ENCODE measurements at regions not wholly inside any gene's neighbourhood (a gene's known extent, or its start where the extent isn't known, plus 50 kb on each side); places are given as distances from the start of the nearest gene placed in this dataset.
"Not testable (repeated sequence)": the region's sequence is repeated elsewhere in the genome, so short reads cannot be mapped to it uniquely, and the experiment has no call there.

GRCh38 chr17:68759002-68759342 is 157.8 kb upstream of the FAM20A start:
- DNase-seq (ENCODE audit: extremely low spot score in 2 of 2) = no peak
- H3K9me3 ChIP-seq = no peaks in the 10 kb centered on the region
- H3K27me3 ChIP-seq = no peaks in the 10 kb centered on the region
- H3K4me3 ChIP-seq = no peak overlapping the region
- no peaks in the 10 kb centered on the region for H3K36me3 ChIP-seq
- TF ChIP-seq POLR2AphosphoS5 (IDR thresholded peaks at IDR 0.05; ENCODE audit: insufficient read depth in 1 of 2, low read depth in 1 of 2) (no peak), CTCF (IDR thresholded peaks at IDR 0.05) (no peak)
- peaks cover 10% of the 10 kb centered on the region for H3K4me1 ChIP-seq
- peak overlapping the region; percentile 78 for H3K27ac ChIP-seq
- intact Hi-C loops (cut with DNase I) = loop anchor here (5.0 kb wide), 1 partner anchor 227 kb away; no protein-coding TSS in a partner anchor

DNA sequence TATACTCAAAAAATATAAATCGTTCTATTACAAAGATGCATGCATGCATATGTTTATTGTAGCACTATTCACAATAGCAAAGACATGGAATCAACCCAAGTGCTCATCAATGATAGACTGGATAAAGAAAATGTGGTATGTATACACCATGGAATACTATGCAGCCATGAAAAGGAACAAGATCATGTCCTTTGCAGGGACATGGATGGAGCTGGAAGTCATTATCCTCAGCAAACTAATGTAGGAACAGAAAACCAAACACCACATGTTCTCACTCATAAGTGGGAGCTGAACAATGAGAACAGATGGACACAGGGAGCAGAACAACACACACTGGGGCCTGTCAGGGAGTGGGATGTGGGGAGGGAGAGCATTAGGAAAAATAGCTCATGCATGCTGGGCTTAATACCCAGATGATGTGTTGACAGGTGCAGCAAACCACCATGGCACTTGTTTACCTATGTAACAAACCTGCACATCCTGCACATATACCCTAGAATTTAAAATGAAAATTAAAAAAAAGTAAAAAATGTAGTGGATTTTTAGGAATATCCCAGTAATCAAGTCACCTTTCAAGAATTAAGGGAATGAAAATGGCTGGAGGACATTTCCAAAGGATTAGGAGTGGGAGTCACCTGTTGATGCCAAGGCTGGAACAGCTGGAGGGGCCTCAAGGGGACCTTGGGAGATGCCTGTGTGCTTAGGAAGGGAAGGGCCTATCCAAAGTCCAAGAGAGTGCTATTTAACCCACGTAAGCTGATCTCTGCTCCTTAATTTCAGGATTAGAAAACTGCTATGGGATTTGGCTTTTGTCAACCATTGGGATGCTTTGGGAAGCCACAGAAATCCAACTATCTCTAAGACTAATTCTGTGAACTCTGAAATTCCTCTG is 156.9 kb upstream of the FAM20A start:
- intact Hi-C loops (cut with DNase I) = loop anchor here (5.0 kb wide), 1 partner anchor 226 kb away; no protein-coding TSS in a partner anchor
- H3K9me3 ChIP-seq; H3K27ac ChIP-seq; H3K27me3 ChIP-seq; H3K4me3 ChIP-seq; DNase-seq (ENCODE audit: extremely low spot score in 2 of 2); H3K36me3 ChIP-seq: not testable (repeated sequence)
- peaks cover 10% of the 10 kb centered on the region for H3K4me1 ChIP-seq

DNA sequence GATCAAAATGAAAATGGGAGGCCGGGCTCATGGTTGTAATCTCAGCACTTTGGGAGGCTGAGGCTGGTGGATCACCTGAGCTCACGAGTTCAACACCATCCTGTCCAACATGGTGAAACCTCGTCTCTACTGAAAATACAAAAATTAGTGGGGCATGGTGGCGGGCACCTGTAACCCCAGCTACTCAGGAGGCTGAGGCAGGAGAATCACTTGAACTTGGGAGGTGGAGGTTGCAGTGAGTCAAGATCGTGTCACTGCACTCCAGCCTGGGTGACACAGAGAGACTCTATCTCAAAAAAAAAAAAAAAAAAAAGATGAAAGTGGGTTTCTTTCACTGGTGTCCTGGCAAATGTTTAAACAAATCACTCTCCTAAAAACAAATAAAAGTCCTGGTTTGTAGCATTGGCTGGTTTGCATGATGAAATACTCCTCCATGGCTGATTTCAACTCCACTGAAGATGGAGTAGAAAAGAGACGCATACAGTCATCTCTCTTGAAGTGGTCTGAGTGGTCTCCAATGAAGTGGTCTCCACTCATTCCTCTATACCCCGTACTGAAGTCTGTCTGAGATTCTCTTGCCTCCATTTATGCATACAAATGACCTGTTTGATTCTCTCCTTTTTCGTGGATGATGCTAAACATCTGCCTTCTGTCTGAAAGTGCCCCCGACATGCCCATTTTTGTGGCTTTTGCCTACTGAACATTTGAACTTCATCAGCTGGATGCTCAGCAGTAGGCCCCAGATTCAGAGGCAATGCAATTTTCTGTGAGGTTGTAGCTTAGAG is 153.0 kb upstream of the FAM20A start:
- no peak for DNase-seq (ENCODE audit: extremely low spot score in 2 of 2)
- Histone ChIP-seq H3K27me3 (no peaks in the 10 kb centered on the region), H3K9me3 (no peaks in the 10 kb centered on the region), H3K4me3 (no peak overlapping the region), H3K4me1 (peaks cover 7% of the 10 kb centered on the region), H3K27ac (no peak overlapping the region), H3K36me3 (no peaks in the 10 kb centered on the region)
- TF ChIP-seq POLR2A (IDR thresholded peaks at IDR 0.05) (no peak), CTCF (IDR thresholded peaks at IDR 0.05) (no peak), POLR2AphosphoS5 (IDR thresholded peaks at IDR 0.05; ENCODE audit: insufficient read depth in 1 of 2, low read depth in 1 of 2) (no peak)
- intact Hi-C loops (cut with DNase I) = no loop called here

DNA sequence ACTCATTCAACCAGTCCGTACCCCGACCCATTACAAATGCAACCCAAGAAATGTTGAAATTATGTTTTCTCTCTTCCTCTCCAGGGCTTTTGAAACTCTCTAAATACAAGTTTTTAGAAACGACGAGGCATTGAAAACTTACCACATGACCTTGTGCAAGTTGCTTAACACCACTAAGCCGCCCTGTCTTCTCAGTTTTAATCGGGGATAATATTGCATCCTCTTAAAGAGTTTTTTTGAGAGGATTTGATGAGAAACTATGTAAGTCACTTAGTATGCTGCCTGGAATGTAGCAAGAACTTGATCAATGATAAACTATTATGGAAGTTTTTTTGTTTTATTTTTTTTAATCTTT is 149.0 kb upstream of the FAM20A start:
- DNase-seq (ENCODE audit: extremely low spot score in 2 of 2) = no peak
- H3K27me3 ChIP-seq = no peaks in the 10 kb centered on the region
- no peak overlapping the region for H3K4me3 ChIP-seq
- no peaks in the 10 kb centered on the region for H3K36me3 ChIP-seq
- H3K9me3 ChIP-seq = no peaks in the 10 kb centered on the region
- intact Hi-C loops (cut with DNase I) = no loop called here
- H3K27ac ChIP-seq = no peak overlapping the region
- no peak for TF ChIP-seq POLR2A (IDR thresholded peaks at IDR 0.05)
- TF ChIP-seq POLR2AphosphoS5 (IDR thresholded peaks at IDR 0.05; ENCODE audit: insufficient read depth in 1 of 2, low read depth in 1 of 2) = no peak
- no peak for TF ChIP-seq CTCF (IDR thresholded peaks at IDR 0.05)
- H3K4me1 ChIP-seq = no peaks in the 10 kb centered on the region

GRCh38 chr17:68749349-68750207 is 148.4 kb upstream of the FAM20A start:
- Histone ChIP-seq H3K36me3 (no peaks in the 10 kb centered on the region), H3K9me3 (no peaks in the 10 kb centered on the region), H3K27me3 (no peaks in the 10 kb centered on the region), H3K4me3 (no peak overlapping the region), H3K4me1 (no peaks in the 10 kb centered on the region), H3K27ac (no peak overlapping the region)
- no peak for DNase-seq (ENCODE audit: extremely low spot score in 2 of 2)
- intact Hi-C loops (cut with DNase I) = no loop called here
- TF ChIP-seq CTCF (IDR thresholded peaks at IDR 0.05) (no peak), POLR2AphosphoS5 (IDR thresholded peaks at IDR 0.05; ENCODE audit: insufficient read depth in 1 of 2, low read depth in 1 of 2) (no peak), POLR2A (IDR thresholded peaks at IDR 0.05) (no peak)

All from vagina (tissue), 2 donors.